ENCODE measurements at regions not wholly inside any gene's neighbourhood (a gene's known extent, or its start where the extent isn't known, plus 50 kb on each side); places are given as distances from the start of the nearest gene placed in this dataset.
"Not testable (repeated sequence)": the region's sequence is repeated elsewhere in the genome, so short reads cannot be mapped to it uniquely, and the experiment has no call there.

DNA sequence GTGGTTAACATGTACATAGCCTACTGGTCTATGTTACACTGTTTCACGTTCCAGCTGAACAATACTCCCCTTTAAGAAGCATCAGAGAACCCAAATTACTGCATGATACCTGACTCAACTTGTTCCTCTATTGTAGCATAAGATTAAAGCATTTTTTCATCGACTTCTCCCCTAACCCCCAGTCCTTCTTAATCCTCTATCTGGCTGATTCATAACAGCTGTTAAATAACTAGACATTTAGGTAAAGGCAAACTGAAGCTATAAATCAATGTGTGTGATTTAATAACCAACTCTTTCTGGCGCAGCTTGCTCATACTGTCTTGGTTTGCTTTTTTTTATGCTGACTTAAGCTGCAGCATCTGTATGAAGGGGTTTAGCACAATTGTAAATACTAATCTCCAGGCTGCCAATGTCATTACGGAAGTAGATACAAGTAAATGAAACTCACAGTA lies 94.2 kb upstream of the MTAP start:
- Mint-ChIP-seq H3K4me1 (peaks cover 18% of the 10 kb centered on the region), H3K27ac (no peak overlapping the region), H3K4me3 (no peak overlapping the region), H3K36me3 (no peaks in the 10 kb centered on the region), H3K9me3 (no peaks in the 10 kb centered on the region), H3K27me3 (no peaks in the 10 kb centered on the region)
- no peak for DNase-seq

- Mint-ChIP-seq H3K4me1 (peaks cover 18% of the 10 kb centered on the region), H3K9me3 (no peaks in the 10 kb centered on the region), H3K36me3 (no peaks in the 10 kb centered on the region), H3K27ac (no peak overlapping the region), H3K4me3 (no peak overlapping the region), H3K27me3 (no peaks in the 10 kb centered on the region)
- DNase-seq, result no peak
Measured at GRCh38 chr9:21708856-21709255, 93.6 kb upstream of the MTAP start.

DNA sequence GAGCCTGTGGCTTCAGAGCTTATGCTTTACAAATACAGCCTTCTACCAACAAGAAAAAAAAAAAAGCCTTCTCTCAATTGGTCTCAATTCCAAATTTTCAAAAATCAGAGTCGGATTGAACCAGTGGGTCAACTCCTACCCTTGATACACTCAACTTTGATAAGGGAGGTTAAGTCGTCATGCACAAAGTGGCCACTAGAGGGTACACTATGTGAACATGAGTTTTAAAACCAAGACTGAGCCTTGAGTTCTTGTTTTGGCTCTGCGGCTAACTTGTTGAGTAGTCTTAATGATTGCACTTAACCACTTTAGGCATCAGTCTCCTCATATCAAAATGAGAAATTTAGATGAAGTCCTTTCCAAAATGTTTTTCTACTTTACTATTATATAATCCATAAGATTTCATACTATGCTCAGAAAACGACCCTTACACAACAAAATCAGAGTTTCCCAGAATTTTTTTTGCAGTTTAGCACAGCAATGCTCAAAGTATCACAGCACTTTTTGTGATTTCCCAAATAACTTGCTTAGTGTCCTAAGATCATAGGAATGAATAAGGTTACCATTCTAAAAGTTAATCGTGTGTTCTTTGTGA lies 92.9 kb upstream of the MTAP start:
- Mint-ChIP-seq H3K4me3 (no peak overlapping the region), H3K36me3 (no peaks in the 10 kb centered on the region), H3K27me3 (no peaks in the 10 kb centered on the region), H3K27ac (no peak overlapping the region), H3K4me1 (peaks cover 18% of the 10 kb centered on the region), H3K9me3 (no peaks in the 10 kb centered on the region)
- DNase-seq, result peak; percentile 47

- DNase-seq, result no peak
- H3K27me3 Mint-ChIP-seq, result no peaks in the 10 kb centered on the region
- no peaks in the 10 kb centered on the region for H3K36me3 Mint-ChIP-seq
- H3K27ac Mint-ChIP-seq, result no peak overlapping the region
- no peaks in the 10 kb centered on the region for H3K9me3 Mint-ChIP-seq
- H3K4me3 Mint-ChIP-seq, result no peak overlapping the region
- H3K4me1 Mint-ChIP-seq, result peaks cover 18% of the 10 kb centered on the region
Measured at GRCh38 chr9:21710548-21711191, 91.8 kb upstream of the MTAP start.

- Mint-ChIP-seq H3K27ac (no peak overlapping the region), H3K4me1 (peaks cover 18% of the 10 kb centered on the region), H3K4me3 (no peak overlapping the region), H3K36me3 (no peaks in the 10 kb centered on the region), H3K27me3 (no peaks in the 10 kb centered on the region), H3K9me3 (no peaks in the 10 kb centered on the region)
- DNase-seq, result no peak
Measured at GRCh38 chr9:21711504-21711903, 90.9 kb upstream of the MTAP start.

- H3K9me3 Mint-ChIP-seq, result no peaks in the 10 kb centered on the region
- H3K27me3 Mint-ChIP-seq, result no peaks in the 10 kb centered on the region
- no peaks in the 10 kb centered on the region for H3K36me3 Mint-ChIP-seq
- no peak overlapping the region for H3K27ac Mint-ChIP-seq
- DNase-seq, result no peak
- no peak overlapping the region for H3K4me3 Mint-ChIP-seq
- peaks cover 8% of the 10 kb centered on the region for H3K4me1 Mint-ChIP-seq
Measured at GRCh38 chr9:21715408-21715807, 87.0 kb upstream of the MTAP start.

DNA sequence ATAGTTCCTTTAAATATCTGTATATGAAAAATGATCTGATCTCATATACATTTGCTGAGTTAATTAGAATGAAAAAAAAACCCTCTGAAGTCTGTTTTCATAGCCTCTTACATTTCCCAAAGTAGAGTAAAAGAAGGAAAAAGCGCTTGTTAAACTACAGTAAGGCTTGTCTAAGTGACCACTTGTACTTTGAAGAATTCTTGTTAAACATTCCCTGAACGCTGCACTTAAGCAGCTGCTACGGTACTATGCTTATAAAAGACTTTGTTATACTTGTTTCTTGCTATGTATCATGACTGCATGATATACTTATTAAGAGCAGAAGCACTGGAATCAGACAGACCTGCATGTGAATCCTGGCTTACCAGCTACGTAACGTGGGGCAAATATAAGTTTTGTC lies 81.7 kb upstream of the MTAP start:
- no peak for DNase-seq
- Mint-ChIP-seq H3K36me3 (peaks cover 2% of the 10 kb centered on the region), H3K9me3 (no peaks in the 10 kb centered on the region), H3K4me3 (no peak overlapping the region), H3K27me3 (peaks cover 6% of the 10 kb centered on the region), H3K27ac (no peak overlapping the region), H3K4me1 (no peaks in the 10 kb centered on the region)

DNA sequence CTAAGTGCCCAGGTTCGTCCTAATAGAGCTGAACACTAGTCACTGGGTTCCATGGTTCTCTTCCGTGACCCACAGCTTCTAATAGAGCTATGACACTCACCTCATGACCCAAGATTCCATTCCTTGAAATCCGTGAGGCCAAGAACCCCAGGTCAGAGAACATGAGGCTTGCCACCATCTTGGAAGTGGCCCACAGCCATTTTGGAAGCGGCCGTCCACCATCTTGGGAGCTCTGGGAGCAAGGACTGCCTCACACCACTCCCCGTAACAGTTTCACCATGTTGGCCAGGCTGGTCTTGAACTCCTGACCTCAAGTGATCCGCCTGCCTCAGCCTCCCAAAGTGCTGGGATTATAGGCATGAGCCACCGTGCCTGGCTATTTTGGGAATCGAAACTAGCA lies 75.0 kb upstream of the MTAP start:
- not testable (repeated sequence) for H3K36me3 Mint-ChIP-seq, H3K9me3 Mint-ChIP-seq, H3K27ac Mint-ChIP-seq, H3K4me1 Mint-ChIP-seq, DNase-seq, H3K27me3 Mint-ChIP-seq, H3K4me3 Mint-ChIP-seq

DNA sequence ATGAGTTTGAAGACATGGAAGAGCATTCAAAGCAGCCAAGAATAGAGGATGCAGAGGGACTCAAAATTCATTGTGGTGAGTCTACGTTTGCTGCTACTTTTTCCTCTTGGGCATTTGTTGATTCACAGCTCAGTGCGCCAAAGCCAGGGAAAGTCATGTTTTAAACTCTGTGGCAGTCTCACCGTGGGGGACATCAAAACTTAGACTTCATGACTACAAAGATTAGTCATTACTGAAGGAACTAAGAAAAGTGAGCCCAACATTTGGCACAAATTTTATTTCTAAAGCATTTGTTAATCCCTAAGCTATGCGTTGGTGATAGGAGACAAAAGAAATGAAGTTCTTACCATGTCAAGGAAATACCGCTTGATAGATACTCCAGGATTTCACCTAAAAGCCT lies 73.7 kb upstream of the MTAP start:
- Mint-ChIP-seq H3K4me3 (no peak overlapping the region), H3K9me3 (no peaks in the 10 kb centered on the region), H3K4me1 (no peaks in the 10 kb centered on the region), H3K27me3 (peaks cover 6% of the 10 kb centered on the region), H3K36me3 (peaks cover 2% of the 10 kb centered on the region), H3K27ac (no peak overlapping the region)
- DNase-seq, result no peak

DNA sequence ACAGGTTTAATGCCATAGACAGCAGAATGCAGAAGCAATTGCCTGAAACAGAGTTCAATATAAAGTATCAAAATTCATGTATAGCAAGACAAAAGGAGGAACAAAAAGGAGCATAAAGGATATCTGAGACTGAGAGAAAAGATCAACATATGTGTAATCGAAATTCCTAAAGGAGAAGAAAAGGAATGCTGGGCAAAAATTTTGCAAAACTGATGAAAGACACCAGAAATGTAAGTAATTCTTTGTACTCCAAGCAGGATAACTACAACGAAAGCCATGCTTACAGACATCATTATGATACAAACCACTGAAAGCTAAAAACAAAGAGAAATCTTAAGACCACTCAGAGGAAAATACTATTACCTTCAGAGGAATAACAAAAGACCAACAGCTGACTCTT lies 72.8 kb upstream of the MTAP start:
- no peaks in the 10 kb centered on the region for H3K4me1 Mint-ChIP-seq
- no peak overlapping the region for H3K4me3 Mint-ChIP-seq
- no peaks in the 10 kb centered on the region for H3K9me3 Mint-ChIP-seq

DNA sequence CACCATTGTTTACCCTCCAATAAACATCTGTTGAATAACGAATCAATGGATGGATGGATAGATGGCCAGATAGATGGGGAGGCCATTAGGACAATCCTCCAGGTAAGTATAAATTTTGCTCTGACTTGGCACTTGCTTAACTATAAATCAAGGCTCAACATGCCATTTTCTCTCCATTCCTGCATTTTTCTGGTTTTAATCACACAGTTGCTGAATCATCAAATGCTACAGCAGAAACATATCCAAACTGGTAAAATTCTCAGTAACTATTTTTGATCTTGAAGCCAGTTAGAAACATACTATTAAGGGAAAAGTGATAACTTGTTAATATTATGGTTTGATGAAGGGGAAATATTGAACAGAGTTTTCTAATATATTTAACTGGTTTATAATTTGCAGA lies 71.5 kb upstream of the MTAP start:
- DNase-seq, result no peak
- no peak overlapping the region for H3K4me3 Mint-ChIP-seq
- H3K27me3 Mint-ChIP-seq, result peaks cover 3% of the 10 kb centered on the region
- H3K4me1 Mint-ChIP-seq, result no peaks in the 10 kb centered on the region
- H3K9me3 Mint-ChIP-seq, result no peaks in the 10 kb centered on the region
- no peak overlapping the region for H3K27ac Mint-ChIP-seq
- H3K36me3 Mint-ChIP-seq, result peaks cover 2% of the 10 kb centered on the region

More for the DNA sequence above, 72.8 kb upstream of the MTAP start:
- no peak overlapping the region for H3K27ac Mint-ChIP-seq
- peaks cover 2% of the 10 kb centered on the region for H3K36me3 Mint-ChIP-seq
- H3K27me3 Mint-ChIP-seq, result peaks cover 6% of the 10 kb centered on the region
- DNase-seq, result no peak

DNA sequence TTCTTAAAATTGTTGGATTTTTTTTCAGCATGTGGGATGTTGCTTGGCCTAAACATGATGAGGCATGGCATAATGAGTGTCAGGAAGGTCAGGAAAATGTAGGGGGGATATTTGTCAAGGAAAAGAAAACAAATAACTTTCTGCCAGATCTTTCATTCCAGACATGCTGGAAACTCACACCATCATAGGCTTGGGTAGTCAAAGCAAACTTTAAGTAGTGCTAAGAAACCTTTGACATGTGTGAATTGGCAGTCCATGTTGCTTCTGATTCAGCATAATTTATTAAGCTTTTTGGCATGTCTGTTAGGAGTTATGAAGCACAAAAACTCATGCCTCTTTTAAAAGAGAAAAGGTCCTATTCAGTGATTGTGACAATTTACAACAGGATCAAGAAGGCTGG lies 61.3 kb upstream of the MTAP start:
- H3K27ac Mint-ChIP-seq, result no peak overlapping the region
- DNase-seq, result no peak
- H3K27me3 Mint-ChIP-seq, result no peaks in the 10 kb centered on the region

DNA sequence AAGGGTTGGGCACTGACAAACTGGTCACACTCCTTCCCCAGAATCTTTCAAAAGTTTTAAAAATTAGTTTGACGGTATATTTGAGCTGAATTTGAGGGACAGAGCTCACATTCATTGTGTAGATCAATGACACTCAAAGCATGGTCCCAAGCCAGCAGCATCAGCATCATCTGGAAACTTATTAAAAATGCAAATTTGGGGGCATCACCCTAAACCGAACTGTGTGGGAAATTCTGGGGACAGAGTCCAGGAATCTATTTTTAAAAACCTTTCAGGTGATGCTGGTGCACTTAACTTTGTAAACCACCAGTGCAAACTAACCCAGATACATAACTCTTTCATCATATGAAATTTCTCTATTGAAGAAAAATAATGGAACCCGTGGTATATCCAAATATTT lies 58.1 kb upstream of the MTAP start:
- no peak overlapping the region for H3K4me3 Mint-ChIP-seq
- no peak overlapping the region for H3K27ac Mint-ChIP-seq
- H3K36me3 Mint-ChIP-seq, result no peaks in the 10 kb centered on the region
- H3K9me3 Mint-ChIP-seq, result no peaks in the 10 kb centered on the region
- no peaks in the 10 kb centered on the region for H3K27me3 Mint-ChIP-seq
- no peaks in the 10 kb centered on the region for H3K4me1 Mint-ChIP-seq
- DNase-seq, result no peak

More for the DNA sequence above, 61.3 kb upstream of the MTAP start:
- H3K4me3 Mint-ChIP-seq, result no peak overlapping the region
- H3K4me1 Mint-ChIP-seq, result no peaks in the 10 kb centered on the region
- no peaks in the 10 kb centered on the region for H3K9me3 Mint-ChIP-seq
- no peaks in the 10 kb centered on the region for H3K36me3 Mint-ChIP-seq

DNA sequence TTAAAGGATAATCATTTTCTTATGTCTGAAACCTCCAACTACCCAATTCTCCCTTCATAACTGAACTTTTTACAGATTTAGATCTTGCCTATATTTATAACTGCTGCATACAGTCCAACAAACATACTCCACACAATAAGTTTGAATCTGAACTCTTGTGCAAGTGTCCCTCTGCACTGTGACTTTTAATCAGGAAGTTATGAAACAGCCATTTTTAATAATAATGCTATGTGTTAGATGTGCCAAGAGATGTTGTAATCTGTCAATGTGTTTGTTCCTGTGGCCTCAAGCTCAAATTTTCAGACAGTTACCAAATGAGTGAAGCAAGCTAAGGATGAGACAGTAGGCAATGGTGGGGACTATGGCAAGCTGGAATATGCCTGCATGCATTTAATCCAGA lies 57.6 kb upstream of the MTAP start:
- no peaks in the 10 kb centered on the region for H3K27me3 Mint-ChIP-seq
- no peaks in the 10 kb centered on the region for H3K4me1 Mint-ChIP-seq

DNA sequence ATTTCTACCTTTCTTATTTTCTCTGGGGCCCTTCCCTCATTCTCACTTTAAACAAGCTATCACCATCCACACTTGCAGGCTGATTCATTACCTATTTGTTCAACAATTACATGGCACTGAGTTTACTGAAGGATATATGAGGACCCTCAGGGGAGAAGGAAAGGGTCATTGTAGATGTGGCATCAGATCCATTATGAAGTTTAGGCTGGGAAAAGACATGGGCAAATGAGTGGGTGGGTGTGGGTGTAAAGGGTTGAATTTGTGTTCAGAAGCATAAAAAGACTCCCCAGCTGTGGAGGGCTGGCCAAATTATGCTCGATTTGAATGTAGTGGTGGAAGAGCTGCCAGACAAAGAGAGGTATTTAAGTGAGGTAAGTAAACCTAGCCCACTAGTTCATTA lies 55.9 kb upstream of the MTAP start:
- no peaks in the 10 kb centered on the region for H3K4me1 Mint-ChIP-seq
- no peak overlapping the region for H3K4me3 Mint-ChIP-seq
- no peaks in the 10 kb centered on the region for H3K27me3 Mint-ChIP-seq
- H3K9me3 Mint-ChIP-seq, result no peaks in the 10 kb centered on the region
- no peak overlapping the region for H3K27ac Mint-ChIP-seq
- no peaks in the 10 kb centered on the region for H3K36me3 Mint-ChIP-seq
- DNase-seq, result no peak

More for the DNA sequence above, 57.6 kb upstream of the MTAP start:
- Mint-ChIP-seq H3K9me3 (no peaks in the 10 kb centered on the region), H3K36me3 (no peaks in the 10 kb centered on the region), H3K27ac (no peak overlapping the region), H3K4me3 (no peak overlapping the region)
- DNase-seq, result no peak

- Mint-ChIP-seq H3K27ac (no peak overlapping the region), H3K4me3 (no peak overlapping the region), H3K9me3 (no peaks in the 10 kb centered on the region), H3K27me3 (no peaks in the 10 kb centered on the region), H3K36me3 (no peaks in the 10 kb centered on the region), H3K4me1 (no peaks in the 10 kb centered on the region)
- no peak for DNase-seq
Measured at GRCh38 chr9:21747175-21747574, 55.3 kb upstream of the MTAP start.
